Caco-2 (cell line): ENCODE measurements at regions not wholly inside any gene's neighbourhood (a gene's known extent, or its start where the extent isn't known, plus 50 kb on each side); places are given as distances from the start of the nearest gene placed in this dataset.

Source experiments
- BruUV-seq: library from RNA; stranded (reverse); fragments of 400-500 nt; replicated peaks from 2 replicates; lab custom pipeline; 2021; lab: Mats Ljungman, UMichigan
- CTCF ChIA-PET: fragments of 300-600 bp; sonication (Branson Sonifier 250); formaldehyde crosslinking; loops from one replicate; lab custom pipeline; 2022; ENCODE audit warnings: antibody characterized with exemption; lab: Charles Lee
- POLR2A ChIA-PET: fragments of 300-600 bp; sonication (Branson Sonifier 250); formaldehyde crosslinking; loops from one replicate; lab custom pipeline; 2022; ENCODE audit warnings: antibody characterized with exemption; lab: Charles Lee
- DNase-seq, 2 experiments: peaks; one replicate each; pipeline versions ENCODE4 v3.0.0 to v3.0.0-alpha.2; 2020 to 2022
- H3K27me3 ChIP-seq: replicated peaks from 2 replicates; pipeline ENCODE4 v1.6.0; 2011; ENCODE audit warnings: low read length; ENCODE audit not compliant: control insufficient read depth, insufficient read depth
- H3K36me3 ChIP-seq: 2 replicates; pipeline ENCODE4 v1.5.1; 2011; ENCODE audit warnings: low read length; ENCODE audit not compliant: control insufficient read depth, insufficient read depth
- H3K4me1 ChIP-seq: fragments of 250-450 bp; sonication (Bioruptor Pico); 2 replicates; pipeline ENCODE4 v1.5.1; 2020; ENCODE audit warnings: mild to moderate bottlenecking
- H3K4me3 ChIP-seq: 2 replicates; pipeline ENCODE4 v1.5.1; 2011; ENCODE audit warnings: low read depth, mild to moderate bottlenecking, control low read depth, low read length
- H3K9me3 ChIP-seq: fragments of 250-450 bp; sonication (Bioruptor Pico); 2 replicates; pipeline ENCODE4 v1.5.1; 2020; ENCODE audit warnings: mild to moderate bottlenecking, moderate library complexity
- H3K27ac Mint-ChIP-seq: one replicate; pipeline ENCODE4 v1.8.0; 2022; ENCODE audit warnings: mixed read lengths; ENCODE audit not compliant: unreplicated experiment
- H3K27me3 Mint-ChIP-seq: one replicate; pipeline ENCODE4 v1.8.0; 2022; ENCODE audit warnings: mixed read lengths; ENCODE audit not compliant: insufficient read depth, unreplicated experiment
- H3K36me3 Mint-ChIP-seq: one replicate; pipeline ENCODE4 v1.8.0; 2022; ENCODE audit warnings: mild to moderate bottlenecking, mixed read lengths; ENCODE audit not compliant: insufficient read depth, unreplicated experiment
- H3K4me1 Mint-ChIP-seq: one replicate; pipeline ENCODE4 v1.8.0; 2022; ENCODE audit warnings: low read depth, mixed read lengths; ENCODE audit not compliant: unreplicated experiment
- H3K4me3 Mint-ChIP-seq: one replicate; pipeline ENCODE4 v1.8.0; 2022; ENCODE audit warnings: mild to moderate bottlenecking, moderate library complexity, mixed read lengths; ENCODE audit not compliant: unreplicated experiment
- H3K9me3 Mint-ChIP-seq: one replicate; pipeline ENCODE4 v1.8.0; 2022; ENCODE audit warnings: mixed read lengths; ENCODE audit not compliant: unreplicated experiment
- intact Hi-C: fragments of 100-400 bp; cut with micrococcal nuclease; formaldehyde crosslinking; loops from one replicate; pipeline ENCODE4 v1.10.0; 2022; ENCODE audit not compliant: unreplicated experiment
- TF ChIP-seq, protein P1 (sequence below), 2 experiments: fragments of 200-600 bp in 1 of 2; IDR thresholded peaks; 1 replicate in 1 of 2; 2 replicates in 1 of 2; pipeline versions ENCODE4 v1.5.1 to v1.8.0; 2011 to 2022; ENCODE audit warnings: antibody characterized with exemption in 1 of 2, control low read depth in 1 of 2, inconsistent platforms in 1 of 2, low read depth in 1 of 2, low read length in 1 of 2, mild to moderate bottlenecking in 1 of 2, moderate library complexity in 1 of 2; ENCODE audit not compliant: insufficient read depth in 1 of 2, severe bottlenecking in 1 of 2, unreplicated experiment in 1 of 2

DNA sequence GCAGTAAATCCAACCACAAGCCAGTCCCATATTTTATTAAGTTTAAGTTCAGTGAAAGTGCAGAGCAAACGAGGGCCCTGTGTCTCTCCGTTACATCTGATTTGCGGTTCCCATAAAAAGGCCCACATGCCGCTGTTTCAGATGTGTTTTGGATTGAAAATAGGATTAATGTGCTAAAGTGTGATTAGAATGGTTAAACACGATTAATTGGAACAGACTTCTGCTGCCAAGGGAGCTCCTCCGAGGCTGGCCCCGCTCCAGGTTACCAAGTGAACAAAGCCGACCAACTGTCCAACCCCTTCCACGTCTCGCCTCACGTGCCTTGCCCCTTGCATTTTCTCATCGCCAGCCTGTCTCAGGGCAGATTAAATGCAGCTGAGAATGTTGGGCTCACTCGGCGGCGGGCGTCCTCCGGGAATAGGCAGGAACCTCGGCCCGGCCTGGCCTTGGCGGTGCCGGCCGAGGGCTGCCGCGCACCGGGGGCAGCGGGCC, 166.5 kb upstream of the GSC start:
- TF ChIP-seq, protein P1, sequence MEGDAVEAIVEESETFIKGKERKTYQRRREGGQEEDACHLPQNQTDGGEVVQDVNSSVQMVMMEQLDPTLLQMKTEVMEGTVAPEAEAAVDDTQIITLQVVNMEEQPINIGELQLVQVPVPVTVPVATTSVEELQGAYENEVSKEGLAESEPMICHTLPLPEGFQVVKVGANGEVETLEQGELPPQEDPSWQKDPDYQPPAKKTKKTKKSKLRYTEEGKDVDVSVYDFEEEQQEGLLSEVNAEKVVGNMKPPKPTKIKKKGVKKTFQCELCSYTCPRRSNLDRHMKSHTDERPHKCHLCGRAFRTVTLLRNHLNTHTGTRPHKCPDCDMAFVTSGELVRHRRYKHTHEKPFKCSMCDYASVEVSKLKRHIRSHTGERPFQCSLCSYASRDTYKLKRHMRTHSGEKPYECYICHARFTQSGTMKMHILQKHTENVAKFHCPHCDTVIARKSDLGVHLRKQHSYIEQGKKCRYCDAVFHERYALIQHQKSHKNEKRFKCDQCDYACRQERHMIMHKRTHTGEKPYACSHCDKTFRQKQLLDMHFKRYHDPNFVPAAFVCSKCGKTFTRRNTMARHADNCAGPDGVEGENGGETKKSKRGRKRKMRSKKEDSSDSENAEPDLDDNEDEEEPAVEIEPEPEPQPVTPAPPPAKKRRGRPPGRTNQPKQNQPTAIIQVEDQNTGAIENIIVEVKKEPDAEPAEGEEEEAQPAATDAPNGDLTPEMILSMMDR (IDR thresholded peaks at IDR 0.05; ENCODE audit: insufficient read depth in 1 of 2, low read depth in 1 of 2, low read length in 1 of 2, severe bottlenecking in 1 of 2, unreplicated experiment in 1 of 2) = no peak
- no TSS peak for BruUV-seq
- H3K4me3 ChIP-seq = no peak overlapping the region
- ChIA-PET POLR2A (no interaction called here), CTCF (no interaction called here)
- no peaks in the 10 kb centered on the region for H3K4me1 Mint-ChIP-seq
- H3K36me3 ChIP-seq = no peaks in the 10 kb centered on the region
- H3K9me3 Mint-ChIP-seq = no peaks in the 10 kb centered on the region
- intact Hi-C loops = no loop called here
- H3K27me3 Mint-ChIP-seq = peaks cover 4% of the 10 kb centered on the region
- H3K4me3 Mint-ChIP-seq = no peak overlapping the region
- DNase-seq = no peak
- H3K27me3 ChIP-seq = no peaks in the 10 kb centered on the region; the same call in 1 of the 2 replicates
- no peak overlapping the region for H3K27ac Mint-ChIP-seq
- H3K36me3 Mint-ChIP-seq = no peaks in the 10 kb centered on the region
- H3K4me1 ChIP-seq = no peaks in the 10 kb centered on the region
- no peaks in the 10 kb centered on the region for H3K9me3 ChIP-seq

DNA sequence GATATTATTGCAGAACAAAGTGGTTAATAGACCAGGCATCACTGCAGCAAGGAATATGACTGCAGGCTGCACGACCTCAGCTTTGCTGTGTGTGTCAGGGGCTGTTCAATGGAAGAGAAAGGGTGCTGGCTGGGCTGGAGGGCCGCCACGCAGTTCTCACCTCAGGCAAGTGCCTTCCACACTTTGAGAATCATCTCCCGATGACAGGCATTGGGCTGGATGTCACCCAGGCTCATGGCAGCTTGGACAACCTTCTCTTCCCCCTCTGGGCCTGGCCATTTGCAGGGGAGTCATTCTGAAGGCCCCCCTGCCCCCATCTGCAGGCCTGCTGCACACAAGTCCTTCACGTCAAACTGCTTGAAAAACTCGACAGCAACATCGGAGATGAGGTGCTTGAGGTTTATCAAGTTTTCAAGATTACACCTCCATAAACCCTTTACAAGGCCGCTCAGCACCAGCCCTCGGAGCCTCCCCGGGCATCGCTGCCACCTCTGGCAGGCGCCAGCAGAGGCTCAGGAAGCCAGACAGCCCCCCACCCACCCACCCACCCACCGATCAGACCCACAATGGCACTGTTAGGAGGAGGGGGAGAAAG, 165.9 kb upstream of the GSC start:
- no peaks in the 10 kb centered on the region; the same call in 1 of the 2 replicates for H3K27me3 ChIP-seq
- Mint-ChIP-seq H3K36me3 (no peaks in the 10 kb centered on the region), H3K9me3 (no peaks in the 10 kb centered on the region), H3K27ac (no peak overlapping the region), H3K4me3 (no peak overlapping the region), H3K27me3 (peaks cover 4% of the 10 kb centered on the region), H3K4me1 (no peaks in the 10 kb centered on the region)
- ChIA-PET CTCF (no interaction called here), POLR2A (no interaction called here)
- TF ChIP-seq, protein P1 (IDR thresholded peaks at IDR 0.05; ENCODE audit: insufficient read depth in 1 of 2, low read depth in 1 of 2, low read length in 1 of 2, severe bottlenecking in 1 of 2, unreplicated experiment in 1 of 2) = no peak
- no peak for DNase-seq
- no peaks in the 10 kb centered on the region for H3K4me1 ChIP-seq
- no peaks in the 10 kb centered on the region for H3K36me3 ChIP-seq
- intact Hi-C loops = no loop called here
- no peaks in the 10 kb centered on the region for H3K9me3 ChIP-seq
- H3K4me3 ChIP-seq = no peak overlapping the region
- no TSS peak for BruUV-seq

DNA sequence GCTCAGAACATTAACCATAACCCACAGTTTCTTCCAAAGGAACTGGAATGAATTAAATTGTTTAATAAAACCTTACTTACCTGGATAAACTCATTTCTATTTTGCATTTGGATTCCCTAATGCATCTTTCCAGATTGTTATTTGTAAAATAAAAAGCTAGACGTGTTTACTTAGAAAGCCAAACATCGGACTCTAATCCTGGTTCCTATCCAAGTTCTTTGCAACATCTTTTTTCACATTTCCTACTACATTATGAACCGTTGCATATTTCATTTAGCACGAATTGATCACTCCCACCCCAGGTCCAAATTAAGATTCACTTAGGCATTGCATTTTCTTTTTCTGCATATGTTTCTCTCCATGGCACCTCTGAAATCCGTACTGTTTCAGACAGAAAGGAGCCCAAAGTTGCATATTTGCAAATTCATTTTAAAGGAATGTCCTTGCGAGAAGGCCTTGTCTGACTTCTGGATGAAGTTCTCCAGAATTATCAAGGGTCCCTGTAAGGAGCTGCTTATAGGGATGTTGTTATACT, 164.4 kb upstream of the GSC start:
- ChIA-PET POLR2A (no interaction called here), CTCF (no interaction called here)
- Mint-ChIP-seq H3K27me3 (peaks cover 4% of the 10 kb centered on the region), H3K4me1 (no peaks in the 10 kb centered on the region), H3K27ac (no peak overlapping the region), H3K36me3 (no peaks in the 10 kb centered on the region), H3K4me3 (no peak overlapping the region), H3K9me3 (no peaks in the 10 kb centered on the region)
- Histone ChIP-seq H3K36me3 (no peaks in the 10 kb centered on the region), H3K9me3 (no peaks in the 10 kb centered on the region), H3K27me3 (no peaks in the 10 kb centered on the region; the same call in 1 of the 2 replicates), H3K4me3 (no peak overlapping the region), H3K4me1 (no peaks in the 10 kb centered on the region)
- intact Hi-C loops = no loop called here
- TF ChIP-seq, protein P1 (IDR thresholded peaks at IDR 0.05; ENCODE audit: insufficient read depth in 1 of 2, low read depth in 1 of 2, low read length in 1 of 2, severe bottlenecking in 1 of 2, unreplicated experiment in 1 of 2) = no peak
- no peak for DNase-seq
- BruUV-seq = no TSS peak
